Neural progenitor cell (in vitro differentiated cells): ENCODE measurements at regions not wholly inside any gene's neighbourhood (a gene's known extent, or its start where the extent isn't known, plus 50 kb on each side); places are given as distances from the start of the nearest gene placed in this dataset.
"Not testable (repeated sequence)": the region's sequence is repeated elsewhere in the genome, so short reads cannot be mapped to it uniquely, and the experiment has no call there.

ENCODE experiments used
- DNase-seq: peaks from one replicate; pipeline ENCODE4 v3.0.0-alpha.2; 2016; ENCODE audit warnings: low spot score
- H2AFZ ChIP-seq: fragments of 200-600 bp; sonication (generic); replicated peaks from 2 replicates; pipeline ENCODE4 v1.6.1; 2016; ENCODE audit warnings: antibody characterized with exemption
- H3F3A ChIP-seq: fragments of 200-600 bp; sonication (generic); 2 replicates; pipeline ENCODE4 v1.6.1; 2016; ENCODE audit warnings: antibody characterized with exemption, low read depth
- H3K27ac ChIP-seq: fragments of 200-600 bp; sonication (generic); 2 replicates; pipeline ENCODE4 v1.5.1; 2016; ENCODE audit warnings: mild to moderate bottlenecking
- H3K27me3 ChIP-seq: fragments of 200-600 bp; sonication (generic); 2 replicates; pipeline ENCODE4 v1.6.1; 2016; ENCODE audit warnings: mild to moderate bottlenecking, moderate library complexity
- H3K36me3 ChIP-seq: fragments of 200-600 bp; sonication (generic); 2 replicates; pipeline ENCODE4 v1.5.1; 2016
- H3K4me1 ChIP-seq: fragments of 200-600 bp; sonication (generic); 2 replicates; pipeline ENCODE4 v1.6.1; 2016; ENCODE audit warnings: mixed run types
- H3K4me2 ChIP-seq: fragments of 200-600 bp; sonication (generic); 2 replicates; pipeline ENCODE4 v1.6.1; 2016
- H3K4me3 ChIP-seq: fragments of 200-600 bp; sonication (generic); 2 replicates; pipeline ENCODE4 v1.5.1; 2016
- H3K79me2 ChIP-seq: fragments of 200-600 bp; sonication (generic); 2 replicates; pipeline ENCODE4 v1.6.1; 2016; ENCODE audit warnings: low read depth
- H3K9ac ChIP-seq: fragments of 200-600 bp; sonication (generic); 2 replicates; pipeline ENCODE4 v1.6.1; 2016
- H3K9me3 ChIP-seq: fragments of 200-600 bp; sonication (generic); 2 replicates; pipeline ENCODE4 v1.5.1; 2016; ENCODE audit warnings: low read depth
- H4K20me1 ChIP-seq: fragments of 200-600 bp; sonication (generic); 2 replicates; pipeline ENCODE4 v1.6.1; 2016; ENCODE audit warnings: low read depth
- H3K27ac Mint-ChIP-seq: 3 replicates; pipeline ENCODE4 v1.8.0; 2021; ENCODE audit warnings: mixed read lengths
- H3K27me3 Mint-ChIP-seq: 2 replicates; pipeline ENCODE4 v1.8.0; 2022; ENCODE audit warnings: low read depth, mild to moderate bottlenecking, inconsistent platforms, moderate library complexity, mixed read lengths; ENCODE audit not compliant: insufficient read depth
- H3K36me3 Mint-ChIP-seq: 3 replicates; pipeline ENCODE4 v1.8.0; 2021; ENCODE audit warnings: mixed read lengths
- H3K4me1 Mint-ChIP-seq: 3 replicates; pipeline ENCODE4 v1.8.0; 2021; ENCODE audit warnings: mixed read lengths
- H3K4me3 Mint-ChIP-seq: 3 replicates; pipeline ENCODE4 v1.8.0; 2021; ENCODE audit warnings: mild to moderate bottlenecking, moderate library complexity, mixed read lengths
- H3K9me3 Mint-ChIP-seq: 3 replicates; pipeline ENCODE4 v1.8.0; 2020; ENCODE audit warnings: mixed read lengths
- CTCF ChIP-seq: fragments of 200-600 bp; sonication (generic); IDR thresholded peaks from 2 replicates; pipeline ENCODE4 v1.5.1; 2017; ENCODE audit warnings: antibody characterized with exemption, mild to moderate bottlenecking

- not testable (repeated sequence) for H3K27ac Mint-ChIP-seq, H3K36me3 Mint-ChIP-seq, H4K20me1 ChIP-seq, H3K4me2 ChIP-seq, H3K9ac ChIP-seq, H3K4me1 Mint-ChIP-seq, H3K27me3 ChIP-seq, H3F3A ChIP-seq, H3K9me3 ChIP-seq, H3K9me3 Mint-ChIP-seq, H3K36me3 ChIP-seq, H3K79me2 ChIP-seq, H3K4me1 ChIP-seq, H3K27ac ChIP-seq, H3K4me3 Mint-ChIP-seq, DNase-seq, H2AFZ ChIP-seq, H3K27me3 Mint-ChIP-seq, H3K4me3 ChIP-seq
These were observed 119.7 kb downstream of the NBPF8 start for GRCh38 chr1:120534361-120535047.

DNA sequence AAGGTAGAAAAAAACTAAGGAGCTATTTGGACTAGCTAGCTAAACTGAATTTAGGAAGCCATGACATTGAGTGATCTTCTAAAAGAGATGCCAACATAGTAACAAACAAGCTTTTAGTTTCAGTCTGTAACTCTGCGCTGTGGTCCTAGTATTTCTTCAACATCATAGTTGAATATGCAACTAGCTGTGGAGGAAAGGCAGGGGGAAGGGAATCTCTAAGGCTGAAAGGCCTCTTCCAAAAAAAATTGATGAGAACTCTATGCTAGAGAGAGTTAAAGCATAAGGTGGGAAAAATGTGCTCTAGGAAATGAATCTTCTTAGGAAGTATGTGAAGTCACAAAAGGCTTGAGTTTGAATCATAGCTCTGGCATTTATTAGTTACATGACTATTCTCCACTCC lies 120.2 kb downstream of the NBPF8 start:
- not testable (repeated sequence) for H3K27me3 ChIP-seq, H3K79me2 ChIP-seq, H3K36me3 ChIP-seq, H3K4me1 Mint-ChIP-seq, H4K20me1 ChIP-seq, H3K27ac Mint-ChIP-seq, H3K4me2 ChIP-seq, DNase-seq, H3K4me1 ChIP-seq, H2AFZ ChIP-seq, H3K27me3 Mint-ChIP-seq, H3K4me3 ChIP-seq, H3F3A ChIP-seq, H3K9me3 ChIP-seq, H3K4me3 Mint-ChIP-seq, H3K27ac ChIP-seq, H3K9me3 Mint-ChIP-seq, H3K9ac ChIP-seq, H3K36me3 Mint-ChIP-seq

- H3K27ac Mint-ChIP-seq, H3K36me3 ChIP-seq, H3K9ac ChIP-seq, H3K4me2 ChIP-seq, H3K9me3 ChIP-seq, H3F3A ChIP-seq, H3K79me2 ChIP-seq, H3K9me3 Mint-ChIP-seq, H3K27me3 ChIP-seq, H3K4me3 ChIP-seq, DNase-seq, H3K4me3 Mint-ChIP-seq, H3K27ac ChIP-seq, H4K20me1 ChIP-seq, H3K4me1 Mint-ChIP-seq, H3K4me1 ChIP-seq, H3K27me3 Mint-ChIP-seq, H2AFZ ChIP-seq, H3K36me3 Mint-ChIP-seq: not testable (repeated sequence)
These were observed 126.6 kb downstream of the NBPF8 start for GRCh38 chr1:120541394-120541793.

DNA sequence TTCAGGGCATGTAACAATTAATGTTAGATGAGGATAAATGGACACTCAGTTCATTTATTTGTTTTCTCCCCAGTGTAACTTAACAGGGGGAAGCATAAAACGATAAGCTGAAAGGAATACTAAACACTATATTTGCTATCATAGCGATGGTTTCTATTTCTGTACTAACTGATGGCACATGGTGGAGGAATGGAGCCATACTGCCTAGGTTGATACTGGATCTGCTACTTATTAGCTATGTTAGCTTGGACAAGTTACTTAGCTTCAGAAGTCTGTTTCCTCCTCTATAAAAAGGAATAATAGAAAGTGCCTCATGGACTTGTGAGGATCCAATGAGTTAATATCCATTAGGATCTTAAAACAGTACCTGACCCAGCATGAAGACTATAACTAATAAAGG lies 127.5 kb downstream of the NBPF8 start:
- not testable (repeated sequence) for H3K9me3 Mint-ChIP-seq, H3K4me3 ChIP-seq, H3K4me1 Mint-ChIP-seq, DNase-seq, H3F3A ChIP-seq, H3K27ac Mint-ChIP-seq, H3K27me3 Mint-ChIP-seq, H3K36me3 ChIP-seq, H3K4me1 ChIP-seq, H3K79me2 ChIP-seq, H3K27ac ChIP-seq, H3K4me3 Mint-ChIP-seq, H3K4me2 ChIP-seq, H4K20me1 ChIP-seq, H3K27me3 ChIP-seq, H3K9me3 ChIP-seq, H2AFZ ChIP-seq, H3K9ac ChIP-seq, H3K36me3 Mint-ChIP-seq

- H4K20me1 ChIP-seq, H3K4me3 Mint-ChIP-seq, H3K79me2 ChIP-seq, H3K27ac ChIP-seq, H3K4me1 Mint-ChIP-seq, H3K9me3 Mint-ChIP-seq, H3K36me3 ChIP-seq, H3K27me3 Mint-ChIP-seq, H3K9ac ChIP-seq, H3K9me3 ChIP-seq, H3K36me3 Mint-ChIP-seq, H3K27ac Mint-ChIP-seq, H3K27me3 ChIP-seq, H3F3A ChIP-seq, DNase-seq, H3K4me2 ChIP-seq, H2AFZ ChIP-seq, H3K4me1 ChIP-seq, H3K4me3 ChIP-seq: not testable (repeated sequence)
These were observed 128.1 kb downstream of the NBPF8 start for GRCh38 chr1:120542940-120543339.

DNA sequence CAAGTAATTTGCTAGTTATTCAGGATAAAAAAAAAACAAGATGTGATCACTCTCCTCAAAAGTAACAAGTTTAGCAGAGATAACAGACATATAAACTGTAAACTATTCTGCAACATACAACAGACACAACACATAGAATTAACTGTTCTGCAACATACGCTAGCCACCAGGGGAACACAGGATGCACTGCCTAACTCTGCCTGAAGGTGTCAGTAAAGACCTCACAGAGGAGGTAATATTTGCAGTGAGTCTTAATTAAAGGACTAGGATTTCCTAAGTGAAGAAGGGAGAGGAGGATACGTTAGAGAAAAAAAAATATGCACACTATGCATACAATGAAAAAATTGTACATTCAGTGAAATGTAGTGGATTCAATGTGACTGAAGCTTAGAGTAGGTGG lies 129.6 kb downstream of the NBPF8 start:
- not testable (repeated sequence) for H3K4me3 Mint-ChIP-seq, H3K36me3 ChIP-seq, H3K4me1 Mint-ChIP-seq, H3K9ac ChIP-seq, H3K27me3 ChIP-seq, DNase-seq, H3K4me3 ChIP-seq, H3K79me2 ChIP-seq, H3K27ac Mint-ChIP-seq, H2AFZ ChIP-seq, H3K27ac ChIP-seq, H3K27me3 Mint-ChIP-seq, H3K4me1 ChIP-seq, H3K9me3 ChIP-seq, H3K36me3 Mint-ChIP-seq, H4K20me1 ChIP-seq, H3K9me3 Mint-ChIP-seq, H3F3A ChIP-seq, H3K4me2 ChIP-seq
- TF ChIP-seq CTCF = peak; percentile 52

- not testable (repeated sequence) for H3K27ac ChIP-seq, H3K9ac ChIP-seq, H3K9me3 ChIP-seq, H3K4me1 ChIP-seq, H3K27me3 Mint-ChIP-seq, H3F3A ChIP-seq, H2AFZ ChIP-seq, H3K4me1 Mint-ChIP-seq, DNase-seq, H3K36me3 ChIP-seq, H3K4me3 ChIP-seq, H3K9me3 Mint-ChIP-seq, H4K20me1 ChIP-seq, H3K27ac Mint-ChIP-seq, H3K4me2 ChIP-seq, H3K4me3 Mint-ChIP-seq, H3K79me2 ChIP-seq, H3K36me3 Mint-ChIP-seq, H3K27me3 ChIP-seq
These were observed 135.5 kb downstream of the NBPF8 start for GRCh38 chr1:120550335-120550734.

DNA sequence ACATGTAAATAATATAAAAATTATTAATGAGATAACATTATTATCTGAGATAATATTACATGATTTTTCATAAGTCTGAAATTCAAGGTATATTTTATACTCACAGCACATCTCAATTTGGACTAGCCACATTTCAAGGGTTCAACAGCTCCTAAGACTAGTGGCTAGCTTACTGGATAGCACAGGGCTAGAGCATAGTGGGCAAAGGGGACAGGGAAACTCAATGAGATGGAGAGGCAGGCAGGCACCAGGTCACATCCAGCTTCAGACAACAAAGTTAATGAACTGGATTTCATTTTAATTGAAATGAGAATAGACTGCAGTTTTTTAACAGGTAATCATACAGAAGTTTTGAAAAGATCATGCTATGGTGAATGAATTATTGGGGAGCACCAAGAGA lies 137.4 kb downstream of the NBPF8 start:
- not testable (repeated sequence) for H3K27ac Mint-ChIP-seq, H3K79me2 ChIP-seq, H3K4me1 ChIP-seq, H3K9me3 ChIP-seq, H4K20me1 ChIP-seq, H3K4me3 Mint-ChIP-seq, H3F3A ChIP-seq, H3K9ac ChIP-seq, H3K27me3 ChIP-seq, H3K4me2 ChIP-seq, DNase-seq, H3K4me3 ChIP-seq, H2AFZ ChIP-seq, H3K27ac ChIP-seq, H3K36me3 ChIP-seq, H3K36me3 Mint-ChIP-seq, H3K27me3 Mint-ChIP-seq, H3K4me1 Mint-ChIP-seq, H3K9me3 Mint-ChIP-seq
